GM23338 (cell line): ENCODE measurements at regions not wholly inside any gene's neighbourhood (a gene's known extent, or its start where the extent isn't known, plus 50 kb on each side); places are given as distances from the start of the nearest gene placed in this dataset.

Source experiments
- ATAC-seq: fragments of 200-7000 bp; cut with Tn5 transposase; 3 replicates; pipeline ENCODE4 v1.9.1; 2020
- DNase-seq: peaks from one replicate; pipeline ENCODE4 v3.0.0-alpha.2; 2015; ENCODE audit warnings: low spot score
- H2AFZ ChIP-seq: fragments of 200-600 bp; sonication (generic); 2 replicates; pipeline ENCODE4 v1.8.0; 2016; ENCODE audit warnings: antibody characterized with exemption, mild to moderate bottlenecking, moderate library complexity
- H3F3A ChIP-seq: fragments of 200-600 bp; sonication (generic); replicated peaks from 2 replicates; pipeline ENCODE4 v1.8.0; 2017; ENCODE audit warnings: antibody characterized with exemption, mixed run types, low read depth
- H3K27ac ChIP-seq: fragments of 200-600 bp; sonication (generic); 2 replicates; pipeline ENCODE4 v1.6.1; 2016; ENCODE audit warnings: low read depth
- H3K27me3 ChIP-seq: fragments of 200-600 bp; sonication (generic); 2 replicates; pipeline ENCODE4 v1.8.0; 2016; ENCODE audit warnings: mild to moderate bottlenecking, mixed run types, moderate library complexity; ENCODE audit not compliant: insufficient read depth
- H3K36me3 ChIP-seq: fragments of 200-600 bp; sonication (generic); 2 replicates; pipeline ENCODE4 v1.8.0; 2016; ENCODE audit warnings: mild to moderate bottlenecking; ENCODE audit not compliant: insufficient read depth
- H3K4me1 ChIP-seq: fragments of 200-600 bp; sonication (generic); 2 replicates; pipeline ENCODE4 v1.8.0; 2016; ENCODE audit warnings: mild to moderate bottlenecking, moderate library complexity; ENCODE audit not compliant: insufficient read depth
- H3K4me2 ChIP-seq: fragments of 200-600 bp; sonication (generic); 2 replicates; pipeline ENCODE4 v1.7.1; 2017; ENCODE audit warnings: mixed run types
- H3K4me3 ChIP-seq: fragments of 200-600 bp; sonication (generic); 2 replicates; pipeline ENCODE4 v1.6.1; 2016; ENCODE audit warnings: mixed run types
- H3K79me2 ChIP-seq: fragments of 200-600 bp; sonication (generic); replicated peaks from 2 replicates; pipeline ENCODE4 v1.8.0; 2017; ENCODE audit warnings: mild to moderate bottlenecking; ENCODE audit not compliant: insufficient read depth
- H3K9me2 ChIP-seq: fragments of 200-600 bp; sonication (generic); 2 replicates; pipeline ENCODE4 v1.8.0; 2017; ENCODE audit not compliant: insufficient read depth
- H4K20me1 ChIP-seq: fragments of 200-600 bp; sonication (generic); replicated peaks from 2 replicates; pipeline ENCODE4 v1.8.0; 2017; ENCODE audit warnings: mild to moderate bottlenecking; ENCODE audit not compliant: insufficient read depth
- H3K27ac Mint-ChIP-seq: 2 replicates; pipeline ENCODE4 v1.8.0; 2020; ENCODE audit warnings: inconsistent platforms, mild to moderate bottlenecking, moderate library complexity, mixed read lengths
- H3K27me3 Mint-ChIP-seq: 3 replicates; pipeline ENCODE4 v1.8.0; 2022; ENCODE audit warnings: low read depth, mild to moderate bottlenecking, moderate library complexity, mixed read lengths, inconsistent platforms; ENCODE audit not compliant: insufficient read depth, poor library complexity
- H3K36me3 Mint-ChIP-seq: 3 replicates; pipeline ENCODE4 v1.8.0; 2021; ENCODE audit warnings: low read depth, mild to moderate bottlenecking, inconsistent platforms, moderate library complexity, mixed read lengths
- H3K4me1 Mint-ChIP-seq: 3 replicates; pipeline ENCODE4 v1.8.0; 2020; ENCODE audit warnings: mild to moderate bottlenecking, inconsistent platforms, mixed read lengths
- H3K4me3 Mint-ChIP-seq: 3 replicates; pipeline ENCODE4 v1.8.0; 2021; ENCODE audit warnings: moderate library complexity, mild to moderate bottlenecking, inconsistent platforms, mixed read lengths
- H3K9me3 Mint-ChIP-seq: 3 replicates; pipeline ENCODE4 v1.8.0; 2020; ENCODE audit warnings: moderate library complexity, mild to moderate bottlenecking, inconsistent platforms, mixed read lengths
- CREB1 ChIP-seq: fragments of 250-450 bp; sonication (Bioruptor Pico); IDR thresholded peaks from 2 replicates; pipeline ENCODE4 v1.5.0; 2020; ENCODE audit warnings: low read depth, mild to moderate bottlenecking, moderate library complexity
- EZH2 ChIP-seq: fragments of 200-600 bp; sonication (generic); IDR thresholded peaks from one replicate; pipeline ENCODE4 v1.8.0; 2017; ENCODE audit warnings: antibody characterized with exemption, mild to moderate bottlenecking, low read depth; ENCODE audit not compliant: unreplicated experiment
- EZH2phosphoT487 ChIP-seq: fragments of 200-600 bp; sonication (generic); IDR thresholded peaks from one replicate; pipeline ENCODE4 v1.8.1; 2018; ENCODE audit warnings: antibody characterized with exemption; ENCODE audit not compliant: unreplicated experiment
- NANOG ChIP-seq: IDR thresholded peaks from 2 replicates; pipeline ENCODE4 v1.6.1; 2016; ENCODE audit warnings: antibody characterized with exemption, borderline replicate concordance
- POLR2AphosphoS5 ChIP-seq: IDR thresholded peaks from 2 replicates; pipeline ENCODE4 v1.6.1; 2016; ENCODE audit warnings: antibody characterized with exemption, low read depth
- STAT1 ChIP-seq: IDR thresholded peaks from one replicate; pipeline ENCODE4 v1.6.1; 2016; ENCODE audit warnings: antibody characterized with exemption; ENCODE audit not compliant: unreplicated experiment
- TF ChIP-seq, protein P1 (sequence below): fragments of 250-450 bp; sonication (Bioruptor Pico); IDR thresholded peaks from 2 replicates; pipeline ENCODE4 v1.5.0; 2020; ENCODE audit warnings: mild to moderate bottlenecking, moderate library complexity

DNA sequence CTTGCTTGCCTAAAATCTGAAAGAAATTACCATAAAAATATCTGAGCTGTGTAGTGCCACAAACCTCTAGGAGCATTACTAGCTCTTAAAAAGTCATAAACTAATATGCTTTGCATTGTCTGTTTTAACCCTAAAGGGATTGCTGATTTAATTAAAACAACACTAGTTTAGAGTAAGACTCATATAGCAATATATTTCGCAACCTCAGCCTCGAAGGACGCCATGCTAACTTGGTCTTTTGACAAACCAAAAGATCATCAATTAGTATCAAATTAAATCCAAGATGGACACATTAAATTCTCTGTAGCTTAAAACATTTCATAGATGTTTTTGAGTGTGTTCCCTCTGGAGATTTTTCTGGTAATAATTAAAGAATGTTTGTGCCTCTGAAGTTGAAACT is 74.8 kb upstream of the KCNQ5 start:
- Histone ChIP-seq H3K27me3 (no peaks in the 10 kb centered on the region), H3F3A (no peaks in the 10 kb centered on the region), H4K20me1 (no peaks in the 10 kb centered on the region), H3K79me2 (no peaks in the 10 kb centered on the region), H3K9me2 (0 out of 2 replicates have a peak, but pooled peaks cover 3% of the 10 kb centered on the region), H3K4me1 (peaks cover 4% of the 10 kb centered on the region; the same call in 1 of the 2 replicates), H2AFZ (no peak overlapping the region), H3K4me2 (no peak overlapping the region), H3K27ac (no peak overlapping the region), H3K4me3 (no peak overlapping the region), H3K36me3 (no peaks in the 10 kb centered on the region; the same call in 1 of the 2 replicates)
- no peak overlapping the region for H3K27ac Mint-ChIP-seq
- no peaks in the 10 kb centered on the region for H3K36me3 Mint-ChIP-seq
- no peak overlapping the region for H3K4me3 Mint-ChIP-seq
- H3K4me1 Mint-ChIP-seq: peaks cover 12% of the 10 kb centered on the region
- H3K27me3 Mint-ChIP-seq: no peaks in the 10 kb centered on the region
- DNase-seq (no peak), ATAC-seq (no peak)
- H3K9me3 Mint-ChIP-seq: no peaks in the 10 kb centered on the region
- TF ChIP-seq EZH2phosphoT487: no peak
- TF ChIP-seq, protein P1, sequence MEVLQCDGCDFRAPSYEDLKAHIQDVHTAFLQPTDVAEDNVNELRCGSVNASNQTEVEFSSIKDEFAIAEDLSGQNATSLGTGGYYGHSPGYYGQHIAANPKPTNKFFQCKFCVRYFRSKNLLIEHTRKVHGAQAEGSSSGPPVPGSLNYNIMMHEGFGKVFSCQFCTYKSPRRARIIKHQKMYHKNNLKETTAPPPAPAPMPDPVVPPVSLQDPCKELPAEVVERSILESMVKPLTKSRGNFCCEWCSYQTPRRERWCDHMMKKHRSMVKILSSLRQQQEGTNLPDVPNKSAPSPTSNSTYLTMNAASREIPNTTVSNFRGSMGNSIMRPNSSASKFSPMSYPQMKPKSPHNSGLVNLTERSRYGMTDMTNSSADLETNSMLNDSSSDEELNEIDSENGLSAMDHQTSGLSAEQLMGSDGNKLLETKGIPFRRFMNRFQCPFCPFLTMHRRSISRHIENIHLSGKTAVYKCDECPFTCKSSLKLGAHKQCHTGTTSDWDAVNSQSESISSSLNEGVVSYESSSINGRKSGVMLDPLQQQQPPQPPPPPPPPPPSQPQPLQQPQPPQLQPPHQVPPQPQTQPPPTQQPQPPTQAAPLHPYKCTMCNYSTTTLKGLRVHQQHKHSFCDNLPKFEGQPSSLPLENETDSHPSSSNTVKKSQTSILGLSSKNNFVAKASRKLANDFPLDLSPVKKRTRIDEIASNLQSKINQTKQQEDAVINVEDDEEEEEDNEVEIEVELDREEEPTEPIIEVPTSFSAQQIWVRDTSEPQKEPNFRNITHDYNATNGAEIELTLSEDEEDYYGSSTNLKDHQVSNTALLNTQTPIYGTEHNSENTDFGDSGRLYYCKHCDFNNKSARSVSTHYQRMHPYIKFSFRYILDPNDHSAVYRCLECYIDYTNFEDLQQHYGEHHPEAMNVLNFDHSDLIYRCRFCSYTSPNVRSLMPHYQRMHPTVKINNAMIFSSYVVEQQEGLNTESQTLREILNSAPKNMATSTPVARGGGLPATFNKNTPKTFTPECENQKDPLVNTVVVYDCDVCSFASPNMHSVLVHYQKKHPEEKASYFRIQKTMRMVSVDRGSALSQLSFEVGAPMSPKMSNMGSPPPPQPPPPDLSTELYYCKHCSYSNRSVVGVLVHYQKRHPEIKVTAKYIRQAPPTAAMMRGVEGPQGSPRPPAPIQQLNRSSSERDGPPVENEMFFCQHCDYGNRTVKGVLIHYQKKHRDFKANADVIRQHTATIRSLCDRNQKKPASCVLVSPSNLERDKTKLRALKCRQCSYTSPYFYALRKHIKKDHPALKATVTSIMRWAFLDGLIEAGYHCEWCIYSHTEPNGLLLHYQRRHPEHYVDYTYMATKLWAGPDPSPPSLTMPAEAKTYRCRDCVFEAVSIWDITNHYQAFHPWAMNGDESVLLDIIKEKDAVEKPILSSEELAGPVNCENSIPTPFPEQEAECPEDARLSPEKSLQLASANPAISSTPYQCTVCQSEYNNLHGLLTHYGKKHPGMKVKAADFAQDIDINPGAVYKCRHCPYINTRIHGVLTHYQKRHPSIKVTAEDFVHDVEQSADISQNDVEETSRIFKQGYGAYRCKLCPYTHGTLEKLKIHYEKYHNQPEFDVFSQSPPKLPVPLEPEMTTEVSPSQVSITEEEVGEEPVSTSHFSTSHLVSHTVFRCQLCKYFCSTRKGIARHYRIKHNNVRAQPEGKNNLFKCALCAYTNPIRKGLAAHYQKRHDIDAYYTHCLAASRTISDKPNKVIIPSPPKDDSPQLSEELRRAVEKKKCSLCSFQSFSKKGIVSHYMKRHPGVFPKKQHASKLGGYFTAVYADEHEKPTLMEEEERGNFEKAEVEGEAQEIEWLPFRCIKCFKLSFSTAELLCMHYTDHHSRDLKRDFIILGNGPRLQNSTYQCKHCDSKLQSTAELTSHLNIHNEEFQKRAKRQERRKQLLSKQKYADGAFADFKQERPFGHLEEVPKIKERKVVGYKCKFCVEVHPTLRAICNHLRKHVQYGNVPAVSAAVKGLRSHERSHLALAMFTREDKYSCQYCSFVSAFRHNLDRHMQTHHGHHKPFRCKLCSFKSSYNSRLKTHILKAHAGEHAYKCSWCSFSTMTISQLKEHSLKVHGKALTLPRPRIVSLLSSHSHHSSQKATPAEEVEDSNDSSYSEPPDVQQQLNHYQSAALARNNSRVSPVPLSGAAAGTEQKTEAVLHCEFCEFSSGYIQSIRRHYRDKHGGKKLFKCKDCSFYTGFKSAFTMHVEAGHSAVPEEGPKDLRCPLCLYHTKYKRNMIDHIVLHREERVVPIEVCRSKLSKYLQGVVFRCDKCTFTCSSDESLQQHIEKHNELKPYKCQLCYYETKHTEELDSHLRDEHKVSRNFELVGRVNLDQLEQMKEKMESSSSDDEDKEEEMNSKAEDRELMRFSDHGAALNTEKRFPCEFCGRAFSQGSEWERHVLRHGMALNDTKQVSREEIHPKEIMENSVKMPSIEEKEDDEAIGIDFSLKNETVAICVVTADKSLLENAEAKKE (CRISPR knock-in tag): no peak
- no peak for TF ChIP-seq CREB1
- TF ChIP-seq STAT1: no peak
- TF ChIP-seq POLR2AphosphoS5: no peak
- TF ChIP-seq EZH2: no peak

DNA sequence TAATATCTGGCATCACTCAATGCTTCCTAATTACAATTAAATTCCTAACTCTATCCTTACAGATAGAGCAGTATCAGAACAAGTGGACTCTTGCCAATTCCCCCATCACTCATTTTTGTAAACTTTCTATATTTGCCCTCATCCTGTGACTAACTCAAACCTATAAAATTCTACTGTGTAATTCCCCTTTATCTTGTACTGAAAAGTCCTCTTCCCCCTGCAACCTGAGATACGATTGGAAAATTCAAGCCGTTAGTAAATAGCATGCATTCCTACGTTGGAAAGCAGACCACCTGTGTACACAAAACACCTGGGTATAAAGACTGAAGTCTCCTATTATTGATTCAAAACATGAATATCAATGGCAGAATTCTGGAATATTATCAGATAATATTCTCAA is 70.4 kb upstream of the KCNQ5 start:
- peaks cover 37% of the 10 kb centered on the region for H3K4me1 ChIP-seq
- Mint-ChIP-seq H3K9me3 (no peaks in the 10 kb centered on the region), H3K4me3 (no peak overlapping the region), H3K4me1 (peaks cover 45% of the 10 kb centered on the region), H3K27me3 (no peaks in the 10 kb centered on the region), H3K27ac (0 out of 2 replicates have a peak overlapping the region, but pooled peaks have one; percentile 12), H3K36me3 (no peaks in the 10 kb centered on the region)
- DNase-seq: peak; percentile 47
- no peak overlapping the region for H2AFZ ChIP-seq
- no peaks in the 10 kb centered on the region for H3K36me3 ChIP-seq
- no peaks in the 10 kb centered on the region for H3F3A ChIP-seq
- peak overlapping the region; percentile 24; the same call in 1 of the 2 replicates for H3K4me2 ChIP-seq
- H3K4me3 ChIP-seq: no peak overlapping the region
- peak overlapping the region; percentile 67; the same call in 1 of the 2 replicates for H3K27ac ChIP-seq
- H4K20me1 ChIP-seq: no peaks in the 10 kb centered on the region
- no peaks in the 10 kb centered on the region for H3K27me3 ChIP-seq
- H3K79me2 ChIP-seq: no peaks in the 10 kb centered on the region
- H3K9me2 ChIP-seq: no peaks in the 10 kb centered on the region
- ATAC-seq: no peak
- TF ChIP-seq NANOG (no peak), EZH2phosphoT487 (no peak), POLR2AphosphoS5 (no peak)
- TF ChIP-seq, protein P1 (CRISPR knock-in tag): no peak
